Mesendoderm (in vitro differentiated cells): ENCODE measurements at regions not wholly inside any gene's neighbourhood (a gene's known extent, or its start where the extent isn't known, plus 50 kb on each side); places are given as distances from the start of the nearest gene placed in this dataset.

Experiments
- DNase-seq: peaks from one replicate; pipeline ENCODE4 v3.0.0; 2013
- H2AK5ac ChIP-seq: 2 replicates; pipeline ENCODE4 v1.6.1; 2013; ENCODE audit warnings: low read length, inconsistent platforms
- H2BK120ac ChIP-seq: 2 replicates; pipeline ENCODE4 v1.6.1; 2013; ENCODE audit warnings: low read depth, mild to moderate bottlenecking, low read length, moderate library complexity, mixed read lengths
- H2BK15ac ChIP-seq: replicated peaks from 2 replicates; pipeline ENCODE4 v1.6.1; 2013; ENCODE audit warnings: low read depth, mild to moderate bottlenecking, moderate library complexity
- H2BK5ac ChIP-seq: 2 replicates; pipeline ENCODE4 v1.6.1; 2013; ENCODE audit warnings: low read length, inconsistent platforms
- H3K18ac ChIP-seq: 2 replicates; pipeline ENCODE4 v1.6.1; 2013; ENCODE audit warnings: mild to moderate bottlenecking, low read length, mixed read lengths
- H3K23ac ChIP-seq: one replicate; pipeline ENCODE4 v1.6.1; 2013; ENCODE audit warnings: low read length
- H3K27ac ChIP-seq: 2 replicates; pipeline ENCODE4 v1.5.1; 2013; ENCODE audit warnings: low read depth, mild to moderate bottlenecking, inconsistent platforms, low read length, moderate library complexity
- H3K27me3 ChIP-seq: 2 replicates; pipeline ENCODE4 v1.6.1; 2013; ENCODE audit warnings: low read length, control low read depth, mild to moderate bottlenecking, inconsistent platforms; ENCODE audit not compliant: insufficient read depth, poor library complexity
- H3K36me3 ChIP-seq: 2 replicates; pipeline ENCODE4 v1.6.1; 2013; ENCODE audit warnings: low read length, inconsistent platforms; ENCODE audit not compliant: control insufficient read depth, insufficient read depth
- H3K4ac ChIP-seq: one replicate; pipeline ENCODE4 v1.6.1; 2013; ENCODE audit warnings: low read depth, mild to moderate bottlenecking, low read length, moderate library complexity
- H3K4me1 ChIP-seq: 2 replicates; pipeline ENCODE4 v1.6.1; 2013; ENCODE audit warnings: low read depth, low read length, inconsistent platforms; ENCODE audit not compliant: control insufficient read depth
- H3K4me2 ChIP-seq: 2 replicates; pipeline ENCODE4 v1.6.1; 2013; ENCODE audit warnings: low read length
- H3K4me3 ChIP-seq: 2 replicates; pipeline ENCODE4 v1.5.1; 2013; ENCODE audit warnings: mild to moderate bottlenecking, low read length
- H3K56ac ChIP-seq: one replicate; pipeline ENCODE4 v1.6.1; 2013; ENCODE audit warnings: low read length
- H3K79me1 ChIP-seq: 2 replicates; pipeline ENCODE4 v1.6.1; 2013; ENCODE audit warnings: low read length, inconsistent platforms
- H3K79me2 ChIP-seq: 2 replicates; pipeline ENCODE4 v1.6.1; 2013; ENCODE audit warnings: mild to moderate bottlenecking, low read length; ENCODE audit not compliant: control insufficient read depth, insufficient read depth
- H3K9ac ChIP-seq: 2 replicates; pipeline ENCODE4 v1.6.1; 2013; ENCODE audit warnings: low read length, inconsistent platforms
- H4K5ac ChIP-seq: one replicate; pipeline ENCODE4 v1.6.1; 2013; ENCODE audit warnings: low read length
- H4K8ac ChIP-seq: one replicate; pipeline ENCODE4 v1.6.1; 2013; ENCODE audit warnings: low read depth, mild to moderate bottlenecking, control low read depth, low read length, moderate library complexity
- WGBS: extraction: QIAGEN DNeasy Blood & Tissue Kit; methylation state at CpG from one replicate; pipeline ENCODE4 v1.1.7; 2013; ENCODE audit warnings: low lambda C conversion rate, missing lambda C conversion rate; ENCODE audit not compliant: insufficient coverage; ENCODE audit errors: extremely low coverage; 5-methylcytosine and 5-hydroxymethylcytosine counted together

DNA sequence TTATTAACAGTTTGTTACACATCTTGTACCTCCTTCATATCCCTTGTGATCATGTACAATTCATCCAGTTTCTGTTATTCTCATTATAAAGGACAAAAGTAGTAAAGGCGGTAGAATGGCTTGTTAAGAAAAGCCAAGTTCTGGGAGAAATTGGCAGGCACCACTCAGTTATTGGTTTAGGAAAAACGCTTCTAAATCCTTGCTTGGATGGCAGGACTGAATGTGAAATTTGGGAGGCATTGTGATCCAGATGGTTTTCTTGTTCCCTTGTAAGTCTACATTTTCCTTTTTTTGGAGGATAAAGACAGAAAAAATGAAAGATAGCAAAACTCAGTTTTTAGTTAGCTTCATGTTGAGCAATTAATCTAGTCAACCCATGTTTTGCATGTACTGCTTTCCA, 130.2 kb downstream of the MAT2B start:
- H3K4me1 ChIP-seq = no peaks in the 10 kb centered on the region
- H4K8ac ChIP-seq = no peak overlapping the region
- H3K9ac ChIP-seq = no peak overlapping the region
- H3K4me3 ChIP-seq = no peak overlapping the region
- H4K5ac ChIP-seq = no peak overlapping the region
- no peak overlapping the region for H3K4ac ChIP-seq
- H2BK15ac ChIP-seq = no peak overlapping the region
- no peak overlapping the region for H3K27ac ChIP-seq
- WGBS = no CpG with 5 or more reads among the region's 2 CpGs
- DNase-seq = no peak
- H3K4me2 ChIP-seq = no peak overlapping the region
- no peaks in the 10 kb centered on the region for H3K27me3 ChIP-seq
- H3K79me2 ChIP-seq = no peaks in the 10 kb centered on the region
- H2BK120ac ChIP-seq = no peak overlapping the region
- H3K79me1 ChIP-seq = no peaks in the 10 kb centered on the region
- no peak overlapping the region for H3K56ac ChIP-seq
- no peak overlapping the region for H3K18ac ChIP-seq
- no peak overlapping the region for H3K23ac ChIP-seq
- H2AK5ac ChIP-seq = no peak overlapping the region
- H2BK5ac ChIP-seq = no peak overlapping the region
- H3K36me3 ChIP-seq = no peaks in the 10 kb centered on the region

DNA sequence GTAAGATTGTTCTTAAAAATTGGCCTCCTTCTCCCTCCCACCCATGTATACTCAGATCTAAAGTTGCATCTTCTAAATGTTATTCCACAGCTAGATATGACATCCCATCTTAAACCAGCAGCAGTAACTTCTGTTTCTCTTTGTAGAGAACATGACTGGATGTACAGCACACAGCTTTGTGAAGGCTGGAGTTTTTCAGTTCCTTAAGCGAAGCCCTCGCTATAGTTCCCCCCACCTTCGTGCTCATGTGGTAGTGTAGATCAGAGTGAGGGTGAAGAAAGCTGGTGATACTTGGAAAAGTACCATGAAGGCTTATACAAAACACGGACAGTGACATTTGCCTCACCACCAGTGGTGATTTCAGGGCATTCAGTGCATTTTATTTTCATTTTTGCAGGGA, 137.5 kb downstream of the MAT2B start:
- no peak overlapping the region for H3K9ac ChIP-seq
- no peak overlapping the region for H2BK15ac ChIP-seq
- H3K4me3 ChIP-seq = no peak overlapping the region
- no peak overlapping the region for H3K4ac ChIP-seq
- no CpG with 5 or more reads among the region's 4 CpGs for WGBS
- no peak overlapping the region for H3K23ac ChIP-seq
- no peak for DNase-seq
- no peaks in the 10 kb centered on the region for H3K4me1 ChIP-seq
- no peak overlapping the region for H3K27ac ChIP-seq
- no peaks in the 10 kb centered on the region for H3K79me1 ChIP-seq
- H3K79me2 ChIP-seq = no peaks in the 10 kb centered on the region
- H3K4me2 ChIP-seq = no peak overlapping the region
- no peak overlapping the region for H3K56ac ChIP-seq
- H4K8ac ChIP-seq = no peak overlapping the region
- H3K27me3 ChIP-seq = no peaks in the 10 kb centered on the region
- no peak overlapping the region for H3K18ac ChIP-seq
- no peak overlapping the region for H2BK5ac ChIP-seq
- H4K5ac ChIP-seq = no peak overlapping the region
- no peaks in the 10 kb centered on the region for H3K36me3 ChIP-seq
- no peak overlapping the region for H2AK5ac ChIP-seq
- H2BK120ac ChIP-seq = no peak overlapping the region

DNA sequence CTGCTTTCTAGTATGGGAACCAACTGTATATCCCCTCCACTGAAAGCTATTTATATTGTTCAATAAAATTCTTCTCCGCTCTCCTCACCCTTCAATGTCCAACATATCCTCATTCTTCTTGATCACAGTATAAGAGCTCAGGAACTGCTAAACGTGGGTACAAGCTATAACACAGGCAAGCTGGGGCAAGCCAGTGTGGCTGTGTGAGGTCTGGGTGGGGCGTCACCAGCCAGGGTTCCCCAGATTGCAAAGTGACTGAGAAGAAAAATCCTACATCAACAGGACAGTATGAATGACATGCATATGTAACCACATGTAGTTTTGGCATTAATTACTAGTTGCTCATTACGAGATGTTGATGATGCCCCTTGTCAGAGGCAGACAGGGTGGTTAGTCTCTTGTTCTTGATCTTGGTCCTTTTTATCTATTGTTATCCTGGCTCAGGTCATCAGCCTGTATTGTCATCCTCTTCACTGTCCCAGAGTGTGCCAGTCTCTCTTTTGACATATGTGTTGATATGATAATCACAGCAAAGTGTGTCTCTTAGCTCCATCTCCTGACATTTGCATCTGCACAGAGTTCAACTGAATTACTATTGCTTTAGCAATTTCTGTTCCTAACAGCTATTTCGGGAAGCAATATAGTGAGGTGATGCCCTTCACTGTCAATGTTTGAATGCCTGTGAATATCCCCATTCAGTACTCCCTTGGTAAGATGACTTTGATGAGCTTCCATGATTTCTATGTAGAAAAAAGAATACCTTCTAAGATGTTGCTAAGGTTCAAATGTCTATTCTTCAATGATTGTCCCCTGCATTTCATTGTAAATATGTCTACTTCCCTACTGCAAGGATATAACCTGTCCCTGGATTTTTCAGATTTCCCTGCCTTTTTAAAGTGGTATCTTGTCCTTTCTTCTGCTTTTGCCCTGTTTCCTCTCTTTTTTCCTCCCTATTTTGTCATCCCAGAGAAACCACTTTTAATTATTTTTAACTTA, 140.3 kb downstream of the MAT2B start:
- H3K4me3 ChIP-seq = no peak overlapping the region
- no peak overlapping the region for H3K27ac ChIP-seq
- H3K9ac ChIP-seq = no peak overlapping the region
- no peak overlapping the region for H3K4ac ChIP-seq
- H3K36me3 ChIP-seq = no peaks in the 10 kb centered on the region
- H2BK5ac ChIP-seq = no peak overlapping the region
- H3K23ac ChIP-seq = no peak overlapping the region
- no peak overlapping the region for H3K56ac ChIP-seq
- H3K4me1 ChIP-seq = no peaks in the 10 kb centered on the region
- H3K27me3 ChIP-seq = no peaks in the 10 kb centered on the region
- WGBS = no CpG with 5 or more reads among the region's 5 CpGs
- no peak overlapping the region for H3K4me2 ChIP-seq
- H4K5ac ChIP-seq = no peak overlapping the region
- no peak for DNase-seq
- H2BK15ac ChIP-seq = no peak overlapping the region
- no peak overlapping the region for H2BK120ac ChIP-seq
- H3K79me1 ChIP-seq = no peaks in the 10 kb centered on the region
- no peak overlapping the region for H4K8ac ChIP-seq
- H3K79me2 ChIP-seq = no peaks in the 10 kb centered on the region
- H3K18ac ChIP-seq = no peak overlapping the region
- no peak overlapping the region for H2AK5ac ChIP-seq

DNA sequence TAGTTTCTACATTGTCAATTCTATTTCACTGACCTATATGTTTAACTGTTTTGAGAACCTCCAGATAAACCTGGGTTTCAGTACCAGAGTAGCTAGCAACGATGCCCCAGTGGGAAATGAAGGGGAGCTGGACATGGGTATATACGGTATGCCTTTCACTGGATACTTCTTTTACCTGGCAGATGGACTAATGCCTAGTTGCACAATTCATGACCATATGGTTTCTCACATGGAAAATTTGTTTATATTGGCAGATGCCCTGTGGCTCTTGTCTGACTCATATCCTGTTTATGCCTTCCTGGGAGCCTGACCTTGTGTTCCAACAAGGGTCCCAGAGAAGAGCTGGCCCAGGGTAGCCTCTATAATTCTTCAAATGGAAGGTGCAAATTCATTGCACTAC, 144.1 kb downstream of the MAT2B start:
- H3K18ac ChIP-seq = no peak overlapping the region
- no peaks in the 10 kb centered on the region for H3K79me1 ChIP-seq
- H3K56ac ChIP-seq = no peak overlapping the region
- H2BK120ac ChIP-seq = no peak overlapping the region
- no peak overlapping the region for H2BK5ac ChIP-seq
- H3K27me3 ChIP-seq = no peaks in the 10 kb centered on the region
- no peak overlapping the region for H3K27ac ChIP-seq
- H4K8ac ChIP-seq = no peak overlapping the region
- no peak overlapping the region for H3K23ac ChIP-seq
- WGBS = no CpG with 5 or more reads among the region's 2 CpGs
- H3K4me3 ChIP-seq = no peak overlapping the region
- H2BK15ac ChIP-seq = no peak overlapping the region
- no peaks in the 10 kb centered on the region for H3K79me2 ChIP-seq
- no peak overlapping the region for H4K5ac ChIP-seq
- H3K4me2 ChIP-seq = no peak overlapping the region
- H3K36me3 ChIP-seq = no peaks in the 10 kb centered on the region
- H3K4ac ChIP-seq = no peak overlapping the region
- peak; percentile 36 for DNase-seq
- no peak overlapping the region for H3K9ac ChIP-seq
- H3K4me1 ChIP-seq = no peaks in the 10 kb centered on the region
- no peak overlapping the region for H2AK5ac ChIP-seq

DNA sequence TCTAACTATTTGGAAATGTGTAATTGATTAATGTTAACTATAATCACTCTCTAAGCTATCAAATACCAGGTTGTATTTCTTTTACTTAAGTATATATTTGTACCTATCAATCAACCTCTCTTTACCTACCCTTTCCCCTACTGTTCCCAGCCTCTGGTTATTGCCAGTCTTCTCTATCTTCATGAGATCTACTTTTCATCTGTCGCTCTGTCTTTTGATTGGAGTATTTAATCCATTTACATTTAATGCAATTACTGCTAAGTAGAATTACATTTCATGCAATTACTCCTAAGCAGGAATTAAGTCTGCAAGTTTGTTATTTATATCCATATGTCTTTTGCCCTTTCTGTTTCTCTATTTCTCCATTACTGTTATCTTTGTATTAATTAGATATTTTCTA, 148.1 kb downstream of the MAT2B start:
- H3K36me3 ChIP-seq = no peaks in the 10 kb centered on the region
- no peak overlapping the region for H4K8ac ChIP-seq
- H4K5ac ChIP-seq = no peak overlapping the region
- H3K79me1 ChIP-seq = no peaks in the 10 kb centered on the region
- H3K4me2 ChIP-seq = no peak overlapping the region
- WGBS = no CpG with 5 or more reads among the region's 1 CpG
- H3K4ac ChIP-seq = no peak overlapping the region
- no peak overlapping the region for H2BK15ac ChIP-seq
- no peaks in the 10 kb centered on the region for H3K27me3 ChIP-seq
- no peak overlapping the region for H2BK120ac ChIP-seq
- H2AK5ac ChIP-seq = no peak overlapping the region
- no peak overlapping the region for H3K27ac ChIP-seq
- no peaks in the 10 kb centered on the region for H3K79me2 ChIP-seq
- no peak overlapping the region for H3K56ac ChIP-seq
- no peak for DNase-seq
- H3K18ac ChIP-seq = no peak overlapping the region
- no peaks in the 10 kb centered on the region for H3K4me1 ChIP-seq
- no peak overlapping the region for H3K9ac ChIP-seq
- no peak overlapping the region for H3K23ac ChIP-seq
- H3K4me3 ChIP-seq = no peak overlapping the region
- H2BK5ac ChIP-seq = no peak overlapping the region
